GM21717 (cell line): ENCODE measurements at regions not wholly inside any gene's neighbourhood (a gene's known extent, or its start where the extent isn't known, plus 50 kb on each side); places are given as distances from the start of the nearest gene placed in this dataset.
"Not testable (repeated sequence)": the region's sequence is repeated elsewhere in the genome, so short reads cannot be mapped to it uniquely, and the experiment has no call there.

Experiments used
- ATAC-seq: cut with Tn5 transposase; IDR thresholded peaks from one replicate; pipeline ENCODE4 v1.9.1; 2021; ENCODE audit warnings: mild to moderate bottlenecking, moderate library complexity; ENCODE audit not compliant: unreplicated experiment

- ATAC-seq = no peak
Observed at GRCh38 chr1:238485057-238485911, 594.6 kb upstream of the ZP4 start.

- no peak for ATAC-seq
Observed at GRCh38 chr1:238484121-238484520, 593.4 kb upstream of the ZP4 start.

GRCh38 chr1:238476841-238477240, 586.1 kb upstream of the ZP4 start:
- ATAC-seq = no peak

GRCh38 chr1:238475712-238476111, 585.0 kb upstream of the ZP4 start:
- no peak for ATAC-seq

GRCh38 chr1:238474263-238474662, 583.5 kb upstream of the ZP4 start:
- ATAC-seq = no peak

- no peak for ATAC-seq
Observed at GRCh38 chr1:238469146-238469631, 578.5 kb upstream of the ZP4 start.

- ATAC-seq = no peak
Observed at GRCh38 chr1:238468068-238468467, 577.3 kb upstream of the ZP4 start.

- ATAC-seq = no peak
Observed at GRCh38 chr1:238466459-238466858, 575.7 kb upstream of the ZP4 start.

- no peak for ATAC-seq
Observed at GRCh38 chr1:238465449-238465848, 574.7 kb upstream of the ZP4 start.

- ATAC-seq = no peak
Observed at GRCh38 chr1:238458899-238459298, 568.2 kb upstream of the ZP4 start.

GRCh38 chr1:238457610-238458009, 566.9 kb upstream of the ZP4 start:
- no peak for ATAC-seq

GRCh38 chr1:238451781-238452310, 561.1 kb upstream of the ZP4 start:
- no peak for ATAC-seq

- no peak for ATAC-seq
Observed at GRCh38 chr1:238450976-238451375, 560.3 kb upstream of the ZP4 start.

- ATAC-seq = no peak
Observed at GRCh38 chr1:238443687-238444086, 553.0 kb upstream of the ZP4 start.

GRCh38 chr1:238439511-238439910, 548.8 kb upstream of the ZP4 start:
- no peak for ATAC-seq

- ATAC-seq = no peak
Observed at GRCh38 chr1:238438311-238439270, 547.9 kb upstream of the ZP4 start.

GRCh38 chr1:238429703-238430102, 539.0 kb upstream of the ZP4 start:
- ATAC-seq = not testable (repeated sequence)

GRCh38 chr1:238419209-238419608, 528.5 kb upstream of the ZP4 start:
- ATAC-seq = no peak

GRCh38 chr1:238409932-238410331, 519.2 kb upstream of the ZP4 start:
- no peak for ATAC-seq

- ATAC-seq = no peak
Observed at GRCh38 chr1:238409191-238409850, 518.6 kb upstream of the ZP4 start.

- no peak for ATAC-seq
Observed at GRCh38 chr1:238408737-238409136, 518.0 kb upstream of the ZP4 start.
